SU-DHL-6 (cell line): ENCODE measurements at regions not wholly inside any gene's neighbourhood (a gene's known extent, or its start where the extent isn't known, plus 50 kb on each side); places are given as distances from the start of the nearest gene placed in this dataset.

Experiments
- CTCF ChIP-seq: fragments of 200-600 bp; sonication (generic); IDR thresholded peaks from one replicate; pipeline ENCODE4 v1.5.1; 2017; ENCODE audit warnings: antibody characterized with exemption, mild to moderate bottlenecking, low read length, moderate library complexity; ENCODE audit not compliant: insufficient read depth, poor library complexity, severe bottlenecking
- EZH2phosphoT487 ChIP-seq: fragments of 200-600 bp; sonication (generic), shearing (Covaris generic); conservative IDR thresholded peaks from 2 replicates; pipeline ENCODE4 v1.6.1; 2018; ENCODE audit warnings: mild to moderate bottlenecking, antibody characterized with exemption, low read length, moderate library complexity, mixed read lengths

DNA sequence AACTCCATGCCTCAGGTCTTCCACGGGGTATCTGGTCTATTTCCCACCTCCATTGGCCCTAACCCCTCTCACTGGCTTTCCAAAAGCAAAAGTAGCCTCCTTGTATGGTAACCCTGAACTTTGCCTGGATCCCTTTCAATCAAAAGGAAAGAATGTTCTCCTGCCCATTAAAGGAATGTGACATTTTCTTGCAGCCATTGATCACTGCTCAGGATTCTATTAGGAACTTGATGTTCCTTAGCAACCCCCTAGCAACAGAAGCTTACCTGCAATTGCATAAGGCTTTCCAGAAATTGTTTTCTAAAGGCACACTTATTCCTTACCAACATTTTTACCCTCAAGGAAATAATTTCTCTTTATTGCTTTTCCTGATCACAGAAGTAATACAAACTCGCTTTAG is 91.4 kb upstream of the AGAP1 start:
- no peak for TF ChIP-seq EZH2phosphoT487
- TF ChIP-seq CTCF, result no peak
